ENCODE measurements at regions not wholly inside any gene's neighbourhood (a gene's known extent, or its start where the extent isn't known, plus 50 kb on each side); places are given as distances from the start of the nearest gene placed in this dataset.

GRCh38 chr22:44599500-44600140 lies 101.6 kb upstream of the RTL6 start:
- TF ChIP-seq CTCF (IDR thresholded peaks at IDR 0.05; ENCODE audit: low read depth, low read length, poor library complexity, severe bottlenecking) (no peak), EZH2phosphoT487 (IDR thresholded peaks at IDR 0.05; ENCODE audit: borderline replicate concordance, low read length) (no peak)

Measured in DOHH2 (cell line).